LNCaP clone FGC (cell line): ENCODE measurements at regions not wholly inside any gene's neighbourhood (a gene's known extent, or its start where the extent isn't known, plus 50 kb on each side); places are given as distances from the start of the nearest gene placed in this dataset.

Source experiments
- DNase-seq: peaks from one replicate; pipeline ENCODE4 v3.0.0-alpha.2; 2011; ENCODE audit warnings: low read depth
- H3K4me3 ChIP-seq: 2 replicates; pipeline ENCODE4 v1.5.1; 2011; ENCODE audit warnings: mild to moderate bottlenecking, low read depth, low read length, control low read depth
- TF ChIP-seq, protein P1 (sequence below): IDR thresholded peaks from 2 replicates; pipeline ENCODE4 v1.5.1; 2012; ENCODE audit warnings: mild to moderate bottlenecking; ENCODE audit not compliant: control insufficient read depth, insufficient read depth; ENCODE audit errors: extremely low read depth

DNA sequence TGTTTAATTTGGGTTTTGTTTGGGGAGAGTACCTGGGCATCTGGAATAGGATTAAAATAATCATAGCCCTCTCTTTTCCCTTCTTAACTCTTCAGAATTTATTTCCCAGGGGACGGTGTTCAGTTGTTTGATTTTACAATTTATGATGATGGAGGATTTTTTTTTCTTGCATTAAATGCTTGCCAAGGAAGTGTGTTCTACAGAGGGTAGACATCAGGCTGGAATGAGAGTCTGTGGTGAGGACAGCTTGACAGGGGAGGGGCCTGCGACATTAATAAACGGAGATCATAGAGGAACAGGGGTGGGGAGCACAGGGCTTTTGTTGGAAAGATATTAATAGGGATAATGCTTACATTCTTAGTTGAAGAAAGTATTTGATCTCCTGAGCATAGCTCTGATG, 297.5 kb downstream of the CLIC5 start:
- TF ChIP-seq, protein P1, sequence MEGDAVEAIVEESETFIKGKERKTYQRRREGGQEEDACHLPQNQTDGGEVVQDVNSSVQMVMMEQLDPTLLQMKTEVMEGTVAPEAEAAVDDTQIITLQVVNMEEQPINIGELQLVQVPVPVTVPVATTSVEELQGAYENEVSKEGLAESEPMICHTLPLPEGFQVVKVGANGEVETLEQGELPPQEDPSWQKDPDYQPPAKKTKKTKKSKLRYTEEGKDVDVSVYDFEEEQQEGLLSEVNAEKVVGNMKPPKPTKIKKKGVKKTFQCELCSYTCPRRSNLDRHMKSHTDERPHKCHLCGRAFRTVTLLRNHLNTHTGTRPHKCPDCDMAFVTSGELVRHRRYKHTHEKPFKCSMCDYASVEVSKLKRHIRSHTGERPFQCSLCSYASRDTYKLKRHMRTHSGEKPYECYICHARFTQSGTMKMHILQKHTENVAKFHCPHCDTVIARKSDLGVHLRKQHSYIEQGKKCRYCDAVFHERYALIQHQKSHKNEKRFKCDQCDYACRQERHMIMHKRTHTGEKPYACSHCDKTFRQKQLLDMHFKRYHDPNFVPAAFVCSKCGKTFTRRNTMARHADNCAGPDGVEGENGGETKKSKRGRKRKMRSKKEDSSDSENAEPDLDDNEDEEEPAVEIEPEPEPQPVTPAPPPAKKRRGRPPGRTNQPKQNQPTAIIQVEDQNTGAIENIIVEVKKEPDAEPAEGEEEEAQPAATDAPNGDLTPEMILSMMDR = no peak
- DNase-seq = no peak

DNA sequence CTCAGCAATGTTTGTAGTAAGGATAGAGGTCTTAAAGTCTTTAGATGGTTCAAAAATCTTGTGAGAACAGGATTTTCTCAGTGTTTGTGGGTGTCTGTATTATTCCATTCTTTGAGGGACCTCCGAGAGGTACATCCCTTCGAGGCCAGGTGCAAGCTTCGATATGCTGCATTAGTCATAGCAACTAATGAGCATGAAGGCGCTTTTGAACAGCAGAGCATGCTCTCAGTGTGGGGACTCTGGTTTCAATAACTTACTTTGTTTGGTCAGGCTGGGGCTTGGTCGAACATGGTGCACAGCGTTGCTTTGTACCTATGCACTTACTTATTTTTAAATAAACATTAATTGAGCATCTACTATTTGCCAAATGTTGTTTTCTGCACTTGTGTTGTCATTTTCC, 297.9 kb downstream of the CLIC5 start:
- no peak overlapping the region for H3K4me3 ChIP-seq
- TF ChIP-seq, protein P1 = no peak
- no peak for DNase-seq

More for the DNA sequence above, 297.5 kb downstream of the CLIC5 start:
- H3K4me3 ChIP-seq = no peak overlapping the region

DNA sequence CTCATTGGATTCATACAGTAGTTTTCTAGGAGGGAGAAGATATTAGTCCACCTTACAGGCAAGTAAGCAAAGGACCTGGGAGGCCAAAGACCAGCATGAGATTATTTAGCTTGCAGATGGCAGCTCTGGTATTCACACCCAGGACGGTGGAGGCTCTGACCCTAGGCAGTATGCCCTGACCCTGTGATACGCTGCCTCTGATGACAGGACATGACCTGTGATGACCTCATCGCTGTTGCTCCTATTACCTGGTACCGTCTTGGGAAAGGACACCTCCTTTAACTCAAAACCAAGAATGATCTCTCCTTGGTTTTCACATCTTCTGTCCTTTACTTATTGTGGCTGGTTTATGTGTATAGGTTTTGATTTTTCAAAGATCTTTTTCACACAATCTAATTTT, 298.6 kb downstream of the CLIC5 start:
- DNase-seq = no peak
- TF ChIP-seq, protein P1 = no peak
- no peak overlapping the region for H3K4me3 ChIP-seq

DNA sequence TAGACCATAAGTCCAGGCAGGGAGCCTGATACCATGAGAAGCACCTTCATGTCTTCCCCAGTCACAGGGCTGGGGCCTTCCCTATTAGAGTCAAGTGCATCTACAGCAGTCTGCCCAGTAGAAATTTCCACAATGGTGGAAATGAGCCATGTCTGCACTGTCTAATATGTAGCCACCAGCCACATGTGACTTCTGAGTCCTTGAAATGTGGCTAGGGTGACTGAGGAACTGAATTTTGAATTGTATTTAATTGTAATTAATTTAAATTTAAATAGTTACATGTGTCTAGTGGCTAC, 300.2 kb downstream of the CLIC5 start:
- no peak for DNase-seq
- no peak overlapping the region for H3K4me3 ChIP-seq
- TF ChIP-seq, protein P1 = no peak

DNA sequence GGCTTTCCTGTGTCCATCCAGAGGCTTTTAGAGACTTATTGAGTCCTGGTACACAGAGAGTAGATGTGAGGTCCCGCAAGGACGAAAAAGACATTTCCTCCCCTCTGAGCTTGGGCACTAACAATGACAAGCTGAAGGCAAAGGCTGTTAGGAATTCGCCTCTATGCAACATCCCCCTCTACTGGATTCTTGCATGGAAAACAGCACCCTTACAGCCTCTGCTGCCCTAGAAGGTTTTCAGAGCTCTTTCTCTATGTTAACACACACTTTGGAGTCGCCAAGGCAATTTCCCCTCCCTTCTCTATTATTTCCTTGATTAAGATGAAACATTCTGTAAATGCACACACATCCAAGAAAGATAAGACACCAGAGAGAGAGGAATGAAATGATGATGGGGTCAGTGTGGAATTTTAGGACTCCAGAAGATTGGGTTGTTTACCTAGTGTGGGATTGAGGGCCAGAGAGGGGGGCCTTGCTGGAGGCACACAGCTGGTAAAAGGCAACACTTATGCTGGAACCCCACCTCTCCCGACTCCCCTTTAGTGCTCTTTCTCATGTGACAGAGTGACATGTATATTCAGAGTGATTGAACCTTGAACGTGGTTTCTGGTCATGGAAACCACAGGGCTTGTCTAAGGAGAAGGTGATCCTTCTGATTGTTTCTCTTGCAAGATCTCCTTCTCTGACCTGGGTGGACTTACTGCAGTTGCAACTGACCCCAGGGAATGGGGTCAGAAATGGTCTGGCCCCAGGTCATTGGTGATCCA, 300.7 kb downstream of the CLIC5 start:
- peak; percentile 58 for DNase-seq
- no peak overlapping the region for H3K4me3 ChIP-seq
- TF ChIP-seq, protein P1 = peak; percentile 87

DNA sequence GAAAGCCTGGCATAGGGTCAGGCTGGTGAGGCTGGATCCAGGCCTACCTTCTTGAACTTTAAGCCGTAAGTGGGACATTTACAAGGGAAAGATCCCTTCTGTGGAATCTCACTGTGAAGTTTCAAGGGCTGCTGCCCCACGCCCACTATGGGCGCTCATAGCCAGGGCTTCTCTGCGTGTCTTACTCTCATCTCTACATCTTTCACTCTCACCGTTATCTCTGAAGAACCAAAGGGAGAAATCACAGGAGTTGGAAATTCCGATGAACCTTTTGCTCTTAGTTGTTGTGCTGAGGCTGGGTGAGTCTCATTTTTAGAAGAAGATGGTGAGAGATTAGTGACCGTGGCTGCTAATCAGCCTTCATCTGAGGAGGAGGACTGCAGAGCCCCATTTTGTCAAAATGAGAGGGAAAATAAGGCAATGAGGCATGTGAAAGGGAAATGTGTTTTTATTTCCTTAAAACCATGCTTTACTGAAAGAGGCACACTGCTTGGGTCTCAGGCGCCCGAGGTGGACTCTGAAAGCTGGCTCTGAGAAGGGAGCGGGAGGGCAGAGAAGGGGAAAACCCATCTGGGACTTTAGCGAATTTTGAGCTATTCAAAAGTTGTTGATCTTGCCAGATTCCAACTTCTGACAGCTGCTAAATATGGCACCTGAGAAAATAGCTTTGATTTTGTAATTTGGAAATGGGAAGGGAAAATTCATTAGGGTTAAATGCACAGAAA, 301.5 kb downstream of the CLIC5 start:
- H3K4me3 ChIP-seq = no peak overlapping the region
- TF ChIP-seq, protein P1 = no peak
- no peak for DNase-seq
